ENCODE measurements at regions not wholly inside any gene's neighbourhood (a gene's known extent, or its start where the extent isn't known, plus 50 kb on each side); places are given as distances from the start of the nearest gene placed in this dataset.
"Not testable (repeated sequence)": the region's sequence is repeated elsewhere in the genome, so short reads cannot be mapped to it uniquely, and the experiment has no call there.

- WGBS, 2 experiments (ENCODE audit: low coverage in 1 of 2, low lambda C conversion rate in 2 of 2, missing lambda C conversion rate in 2 of 2): 63 to 67% methylated on average over 8 of the region's 8 CpGs
- Histone ChIP-seq H2AFZ (no peak overlapping the region), H3K9me2 (ENCODE audit: insufficient read depth) (no peaks in the 10 kb centered on the region), H3K36me3 (ENCODE audit: low read depth) (no peaks in the 10 kb centered on the region), H3K9me3 (ENCODE audit: low read depth) (no peaks in the 10 kb centered on the region), H3K79me2 (ENCODE audit: insufficient read depth) (no peaks in the 10 kb centered on the region), H3K9ac (no peak overlapping the region), H4K20me1 (ENCODE audit: insufficient read depth) (no peaks in the 10 kb centered on the region), H3K4me1 (ENCODE audit: insufficient read depth) (no peaks in the 10 kb centered on the region), H3K27me3 (replicated peaks; ENCODE audit: insufficient read depth) (no peaks in the 10 kb centered on the region), H3K27ac (no peak overlapping the region), H3K4me3 (no peak overlapping the region), H3F3A (ENCODE audit: insufficient read depth) (no peaks in the 10 kb centered on the region), H3K4me2 (ENCODE audit: unreplicated experiment) (no peak overlapping the region)
- in situ Hi-C loops (cut with MboI): no loop called here
- TF ChIP-seq EZH2phosphoT487 (IDR thresholded peaks at IDR 0.05; ENCODE audit: insufficient read depth, low read depth): no peak
- no peak for TF ChIP-seq EZH2 (IDR thresholded peaks at IDR 0.05; ENCODE audit: insufficient read depth, poor library complexity, severe bottlenecking)
- DNase-seq: no peak
Measured at GRCh38 chr12:31890295-31891285, 68.6 kb upstream of the RESF1 start.

DNA sequence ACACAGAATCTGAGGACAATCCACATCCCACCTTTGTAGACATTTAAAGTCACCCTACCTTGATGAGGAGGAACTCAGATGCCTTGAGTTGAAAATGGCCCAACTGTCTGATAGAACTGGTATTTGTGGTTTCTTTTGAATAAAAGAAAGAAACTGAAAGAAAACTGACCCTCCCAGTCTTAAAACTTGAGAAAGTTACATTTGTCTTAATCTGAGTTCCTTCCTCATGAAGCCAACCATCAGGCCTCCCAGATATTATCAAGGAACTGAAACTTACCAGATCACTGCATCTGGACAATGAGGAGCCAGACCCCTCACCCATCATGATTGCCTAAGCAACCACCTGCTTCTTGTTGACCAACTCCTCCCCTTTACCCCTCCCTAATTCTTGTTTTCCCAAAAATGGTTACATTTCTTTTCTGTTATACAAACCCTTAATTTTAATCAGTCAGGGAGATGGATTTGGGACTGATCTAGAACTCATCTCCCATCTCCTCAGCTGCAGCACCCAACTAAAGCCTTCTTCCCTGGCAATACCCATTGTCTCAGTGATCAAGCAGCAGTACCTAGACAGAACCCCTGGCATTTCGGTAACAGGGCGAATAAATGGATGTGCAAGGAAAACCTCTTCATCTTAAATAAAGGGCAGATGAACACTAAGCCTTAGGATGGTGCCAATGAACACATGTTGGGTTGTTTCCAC, 72.0 kb upstream of the RESF1 start:
- Histone ChIP-seq H3K4me3 (no peak overlapping the region), H3F3A (ENCODE audit: insufficient read depth) (no peaks in the 10 kb centered on the region), H3K27ac (no peak overlapping the region), H3K9me3 (ENCODE audit: low read depth) (no peaks in the 10 kb centered on the region), H3K4me2 (ENCODE audit: unreplicated experiment) (no peak overlapping the region), H3K9ac (no peak overlapping the region), H3K27me3 (replicated peaks; ENCODE audit: insufficient read depth) (no peaks in the 10 kb centered on the region), H3K4me1 (ENCODE audit: insufficient read depth) (no peaks in the 10 kb centered on the region), H3K9me2 (ENCODE audit: insufficient read depth) (no peaks in the 10 kb centered on the region), H3K79me2 (ENCODE audit: insufficient read depth) (no peaks in the 10 kb centered on the region), H4K20me1 (ENCODE audit: insufficient read depth) (no peaks in the 10 kb centered on the region), H2AFZ (no peak overlapping the region), H3K36me3 (ENCODE audit: low read depth) (no peaks in the 10 kb centered on the region)
- TF ChIP-seq EZH2phosphoT487 (IDR thresholded peaks at IDR 0.05; ENCODE audit: insufficient read depth, low read depth): no peak
- TF ChIP-seq EZH2 (IDR thresholded peaks at IDR 0.05; ENCODE audit: insufficient read depth, poor library complexity, severe bottlenecking): no peak
- no peak for DNase-seq
- in situ Hi-C loops (cut with MboI): no loop called here
- 23 to 27% methylated on average over 2 of the region's 2 CpGs for WGBS, 2 experiments (ENCODE audit: low coverage in 1 of 2, low lambda C conversion rate in 2 of 2, missing lambda C conversion rate in 2 of 2)

DNA sequence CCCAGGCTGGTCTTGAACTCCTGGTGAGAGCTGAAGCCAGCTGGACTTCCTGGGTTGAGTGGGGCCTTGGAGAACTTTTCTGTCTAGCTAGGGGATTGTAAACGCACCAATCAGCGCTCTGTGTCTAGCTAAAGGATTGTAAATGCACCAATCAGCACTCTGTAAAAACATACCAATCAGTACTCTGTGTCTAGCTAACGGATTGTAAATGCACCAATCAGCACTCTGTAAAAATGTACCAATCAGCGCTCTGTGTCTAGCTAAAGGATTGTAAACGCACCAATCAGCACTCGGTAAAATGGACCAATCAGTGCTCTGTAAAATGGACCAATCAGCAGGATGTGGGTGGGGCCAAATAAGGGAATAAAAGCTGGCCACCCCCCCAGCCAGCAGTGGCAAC, 76.5 kb upstream of the RESF1 start:
- H4K20me1 ChIP-seq (ENCODE audit: insufficient read depth); H3K9me2 ChIP-seq (ENCODE audit: insufficient read depth); H3K4me1 ChIP-seq (ENCODE audit: insufficient read depth); H3K9me3 ChIP-seq (ENCODE audit: low read depth); H3F3A ChIP-seq (ENCODE audit: insufficient read depth); H3K36me3 ChIP-seq (ENCODE audit: low read depth); H3K4me2 ChIP-seq (ENCODE audit: unreplicated experiment); H3K4me3 ChIP-seq; H3K9ac ChIP-seq; in situ Hi-C loops (cut with MboI); DNase-seq; H2AFZ ChIP-seq; H3K27ac ChIP-seq; H3K79me2 ChIP-seq (ENCODE audit: insufficient read depth); H3K27me3 ChIP-seq (replicated peaks; ENCODE audit: insufficient read depth): not testable (repeated sequence)
- 64 to 73% methylated on average over 6 of the region's 6 CpGs for WGBS, 2 experiments (ENCODE audit: low coverage in 1 of 2, low lambda C conversion rate in 2 of 2, missing lambda C conversion rate in 2 of 2)

- no peaks in the 10 kb centered on the region for H3K4me1 ChIP-seq (ENCODE audit: insufficient read depth)
- no peak overlapping the region for H3K27ac ChIP-seq
- in situ Hi-C loops (cut with MboI): no loop called here
- no peak overlapping the region for H2AFZ ChIP-seq
- no peak overlapping the region for H3K4me2 ChIP-seq (ENCODE audit: unreplicated experiment)
- H4K20me1 ChIP-seq (ENCODE audit: insufficient read depth): no peaks in the 10 kb centered on the region
- TF ChIP-seq EZH2 (IDR thresholded peaks at IDR 0.05; ENCODE audit: insufficient read depth, poor library complexity, severe bottlenecking) (no peak), EZH2phosphoT487 (IDR thresholded peaks at IDR 0.05; ENCODE audit: insufficient read depth, low read depth) (no peak)
- no peaks in the 10 kb centered on the region for H3K9me3 ChIP-seq (ENCODE audit: low read depth)
- H3K36me3 ChIP-seq (ENCODE audit: low read depth): no peaks in the 10 kb centered on the region
- no peaks in the 10 kb centered on the region for H3K27me3 ChIP-seq (replicated peaks; ENCODE audit: insufficient read depth)
- H3K79me2 ChIP-seq (ENCODE audit: insufficient read depth): no peaks in the 10 kb centered on the region
- no peaks in the 10 kb centered on the region for H3K9me2 ChIP-seq (ENCODE audit: insufficient read depth)
- H3K4me3 ChIP-seq: no peak overlapping the region
- H3K9ac ChIP-seq: no peak overlapping the region
- DNase-seq: no peak
- no peaks in the 10 kb centered on the region for H3F3A ChIP-seq (ENCODE audit: insufficient read depth)
Measured at GRCh38 chr12:31880340-31880739, 78.9 kb upstream of the RESF1 start.

Measured in GM23248 (cell line).